HG03520 (cell line): ENCODE measurements at regions not wholly inside any gene's neighbourhood (a gene's known extent, or its start where the extent isn't known, plus 50 kb on each side); places are given as distances from the start of the nearest gene placed in this dataset.

Experiments used
- ATAC-seq: cut with Tn5 transposase; IDR thresholded peaks from one replicate; pipeline ENCODE4 v1.9.1; 2021; ENCODE audit warnings: mild to moderate bottlenecking, moderate library complexity; ENCODE audit not compliant: unreplicated experiment

- ATAC-seq = no peak
These were observed 290.1 kb upstream of the PCDH7 start for GRCh38 chr4:30429813-30430761.

GRCh38 chr4:30434656-30435055, 285.5 kb upstream of the PCDH7 start:
- no peak for ATAC-seq

GRCh38 chr4:30436394-30436793, 283.8 kb upstream of the PCDH7 start:
- no peak for ATAC-seq

- no peak for ATAC-seq
These were observed 282.9 kb upstream of the PCDH7 start for GRCh38 chr4:30437316-30437715.

GRCh38 chr4:30443289-30443688, 276.9 kb upstream of the PCDH7 start:
- no peak for ATAC-seq

- ATAC-seq = no peak
These were observed 269.7 kb upstream of the PCDH7 start for GRCh38 chr4:30450474-30450873.

- ATAC-seq = no peak
These were observed 265.7 kb upstream of the PCDH7 start for GRCh38 chr4:30454504-30454903.

GRCh38 chr4:30456716-30457115, 263.5 kb upstream of the PCDH7 start:
- ATAC-seq = no peak

- ATAC-seq = no peak
These were observed 259.4 kb upstream of the PCDH7 start for GRCh38 chr4:30460818-30461217.

GRCh38 chr4:30461218-30461617, 259.0 kb upstream of the PCDH7 start:
- no peak for ATAC-seq

GRCh38 chr4:30462445-30463090, 257.6 kb upstream of the PCDH7 start:
- ATAC-seq = no peak

- no peak for ATAC-seq
These were observed 248.3 kb upstream of the PCDH7 start for GRCh38 chr4:30471861-30472260.

- ATAC-seq = no peak
These were observed 246.9 kb upstream of the PCDH7 start for GRCh38 chr4:30473225-30473624.

GRCh38 chr4:30495251-30495650, 224.9 kb upstream of the PCDH7 start:
- ATAC-seq = no peak

- no peak for ATAC-seq
These were observed 224.4 kb upstream of the PCDH7 start for GRCh38 chr4:30495651-30496310.

GRCh38 chr4:30511751-30512150, 208.4 kb upstream of the PCDH7 start:
- no peak for ATAC-seq

GRCh38 chr4:30518211-30518610, 202.0 kb upstream of the PCDH7 start:
- ATAC-seq = no peak

- no peak for ATAC-seq
These were observed 194.4 kb upstream of the PCDH7 start for GRCh38 chr4:30525662-30526315.

- no peak for ATAC-seq
These were observed 184.9 kb upstream of the PCDH7 start for GRCh38 chr4:30535255-30535654.

- ATAC-seq = no peak
These were observed 183.9 kb upstream of the PCDH7 start for GRCh38 chr4:30536231-30536630.

GRCh38 chr4:30537456-30537855, 182.7 kb upstream of the PCDH7 start:
- ATAC-seq = no peak
